Right ventricle myocardium superior (tissue), 1 donor: ENCODE measurements at regions not wholly inside any gene's neighbourhood (a gene's known extent, or its start where the extent isn't known, plus 50 kb on each side); places are given as distances from the start of the nearest gene placed in this dataset.
"Not testable (repeated sequence)": the region's sequence is repeated elsewhere in the genome, so short reads cannot be mapped to it uniquely, and the experiment has no call there.

Experiments used
- ATAC-seq: fragments of 200-7000 bp; cut with Tn5 transposase; one replicate; pipeline ENCODE4 v1.9.1; 2020; ENCODE audit warnings: mild to moderate bottlenecking; ENCODE audit not compliant: poor library complexity
- DNase-seq: peaks from one replicate; pipeline ENCODE4 v3.0.0-alpha.2; 2020
- intact Hi-C: fragments of 100-400 bp; cut with DNase I; formaldehyde crosslinking; loops from one replicate; pipeline ENCODE4 v1.11.2; 2022
- donor health status: DM: no; HTN: yes; CAD: no; lungs with severe emphysema.

DNA sequence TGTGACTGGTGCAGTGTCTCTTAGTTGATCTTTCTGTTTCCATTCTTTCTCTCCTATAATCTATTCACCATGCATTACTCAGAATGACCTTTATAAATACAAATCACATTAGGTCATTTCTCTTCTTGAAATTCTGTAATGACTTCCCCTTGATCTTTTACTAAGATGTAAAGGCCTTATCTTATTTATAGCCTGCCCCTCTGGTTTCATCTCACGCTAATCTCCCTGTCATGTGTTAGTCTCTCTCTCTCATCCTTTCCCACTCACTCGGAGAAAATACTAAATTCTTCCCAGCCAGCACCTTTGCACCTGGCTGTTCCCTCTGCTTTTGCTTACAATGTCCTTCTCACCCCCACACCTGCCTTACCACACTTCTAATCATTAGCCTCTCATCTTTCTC, 530.8 kb downstream of the ADCYAP1 start:
- no peak for ATAC-seq
- DNase-seq, result no peak

DNA sequence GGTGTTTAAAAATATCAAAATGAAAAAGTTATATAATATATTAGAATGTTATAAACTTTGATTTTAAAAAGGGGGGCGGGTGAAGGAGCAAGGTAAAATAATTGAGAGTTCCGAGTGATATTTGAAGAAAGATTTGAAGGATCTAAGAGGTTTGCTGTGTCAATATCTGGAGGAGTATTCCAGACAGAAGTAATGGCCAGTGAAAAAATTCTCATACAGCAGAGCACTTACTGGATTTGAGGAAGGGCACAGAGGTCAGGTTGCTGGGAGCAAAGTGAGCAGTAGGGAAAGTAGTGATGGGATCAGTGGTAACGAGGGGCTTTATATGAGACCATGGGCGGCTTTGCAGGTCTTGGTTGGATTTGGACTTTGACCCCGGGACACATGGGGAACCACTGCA, 531.5 kb downstream of the ADCYAP1 start:
- DNase-seq (no peak), ATAC-seq (no peak)
- intact Hi-C loops, result no loop called here

More for the DNA sequence above, 530.8 kb downstream of the ADCYAP1 start:
- intact Hi-C loops, result no loop called here

DNA sequence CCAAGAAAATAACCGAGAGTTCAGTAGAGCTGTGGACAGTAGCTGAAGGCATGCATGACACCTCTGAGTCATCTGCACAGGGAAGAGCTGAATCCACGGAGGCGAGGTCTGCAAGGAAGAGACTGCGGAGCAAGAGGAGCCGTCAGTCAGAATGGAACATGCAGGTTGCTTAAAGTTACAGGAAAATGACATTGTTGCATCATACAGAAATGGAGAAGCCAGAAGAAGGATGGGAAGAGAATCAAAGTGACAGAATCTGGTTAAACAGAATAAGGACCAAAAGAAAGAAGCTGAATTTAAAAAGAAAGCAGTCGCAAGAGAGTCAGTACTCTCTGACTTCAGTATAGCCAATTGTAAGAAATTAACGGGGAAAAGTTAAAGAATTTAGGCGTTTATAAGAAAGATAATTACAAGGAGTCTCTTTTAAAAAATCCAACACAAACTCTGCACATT, 533.8 kb downstream of the ADCYAP1 start:
- no peak for DNase-seq
- intact Hi-C loops, result no loop called here
- ATAC-seq, result no peak

DNA sequence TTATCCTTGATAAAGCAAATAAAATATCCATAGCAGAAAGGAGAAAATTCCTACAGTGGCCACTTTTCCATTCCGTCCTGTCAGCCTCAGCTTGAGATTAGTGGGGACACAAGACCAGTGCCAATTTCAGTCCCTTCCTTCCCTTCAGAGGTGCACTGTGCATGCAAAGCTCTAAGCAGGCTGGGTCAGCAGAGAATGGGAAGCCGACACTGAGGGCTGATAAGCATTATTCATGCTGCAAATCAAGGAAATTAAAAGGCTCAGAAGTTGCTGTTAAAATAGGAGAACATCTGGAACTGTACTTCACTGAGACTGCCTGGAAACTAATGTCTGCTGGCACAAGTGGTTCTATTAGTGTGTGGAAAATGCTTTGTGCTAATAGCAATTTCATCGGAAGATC, 534.3 kb downstream of the ADCYAP1 start:
- intact Hi-C loops, result no loop called here
- ATAC-seq, result no peak

DNA sequence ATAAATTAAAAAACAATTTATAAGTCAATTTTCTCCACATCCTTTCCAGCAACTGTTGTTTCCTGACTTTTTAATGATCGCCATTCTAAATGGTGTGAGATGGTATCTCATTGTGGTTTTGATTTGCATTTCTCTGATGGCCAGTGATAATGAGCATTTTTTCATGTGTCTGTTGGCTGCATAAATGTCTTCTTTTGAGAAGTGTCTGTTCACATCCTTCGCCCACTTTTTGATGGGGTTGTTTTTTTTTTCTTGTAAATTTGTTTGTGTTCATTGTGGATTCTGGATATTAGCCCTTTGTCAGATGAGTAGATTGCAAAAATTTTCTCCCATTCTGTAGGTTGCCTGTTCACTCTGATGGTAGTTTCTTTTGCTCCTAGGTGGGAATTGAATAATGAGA, 539.4 kb downstream of the ADCYAP1 start:
- ATAC-seq, intact Hi-C loops, DNase-seq: not testable (repeated sequence)

More for the DNA sequence above, 534.3 kb downstream of the ADCYAP1 start:
- DNase-seq, result no peak

DNA sequence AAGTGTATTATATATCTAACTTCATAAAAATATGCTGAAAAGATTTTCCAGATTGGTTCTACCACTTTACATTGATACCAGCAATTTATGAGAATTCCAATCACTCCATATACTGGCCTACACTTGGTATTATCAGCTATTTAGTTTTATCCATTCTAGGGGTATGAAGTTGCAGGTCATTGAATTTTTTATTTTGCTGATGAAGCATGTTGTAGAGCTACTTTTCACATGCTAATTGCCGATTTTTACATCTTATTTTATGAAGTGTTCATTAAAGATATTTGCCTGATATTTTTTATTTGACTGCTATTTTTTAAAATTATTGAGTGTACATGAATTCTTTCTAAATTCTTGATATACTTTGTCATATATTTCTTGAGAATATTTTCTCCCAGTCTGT, 542.1 kb downstream of the ADCYAP1 start:
- intact Hi-C loops, result no loop called here
- no peak for ATAC-seq
- DNase-seq, result no peak

DNA sequence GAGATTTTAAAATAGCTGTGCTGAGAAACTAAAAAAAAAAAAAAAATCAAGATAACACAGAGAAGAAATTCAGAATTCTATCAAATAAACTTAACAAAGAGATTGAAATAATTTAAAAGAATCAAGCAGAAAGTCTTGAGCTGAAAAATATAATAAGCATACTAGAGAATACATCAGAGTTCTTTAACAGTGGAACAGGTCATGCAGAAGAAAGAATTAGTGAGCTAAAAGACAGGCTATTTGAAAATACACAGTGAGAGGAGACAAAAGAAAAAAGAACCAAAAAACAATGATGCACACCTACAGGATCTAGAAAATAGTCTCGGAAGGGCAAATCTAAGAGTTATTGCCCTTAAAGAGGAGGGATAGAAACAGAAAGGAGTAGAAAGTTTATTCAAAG, 548.1 kb downstream of the ADCYAP1 start:
- intact Hi-C loops, result no loop called here
- DNase-seq (no peak), ATAC-seq (no peak)

DNA sequence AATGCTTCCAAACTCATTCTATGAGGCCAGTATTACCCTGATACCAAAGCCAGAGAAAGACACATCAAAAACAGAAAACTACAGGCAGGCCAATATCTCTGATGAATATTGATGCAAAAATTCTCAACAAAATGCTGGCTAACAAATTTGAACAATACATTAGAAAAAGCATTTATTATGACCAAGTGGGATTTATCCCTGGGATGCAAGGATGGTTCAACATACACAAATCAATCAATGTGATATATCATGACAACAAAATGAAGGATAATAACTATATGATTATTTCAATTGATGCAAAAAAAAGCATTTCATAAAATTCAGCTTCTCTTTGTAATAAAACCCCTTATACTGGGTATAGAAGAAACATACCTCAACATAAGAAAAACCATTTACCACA, 550.9 kb downstream of the ADCYAP1 start:
- intact Hi-C loops, result no loop called here
- ATAC-seq, result no peak
- DNase-seq, result no peak

DNA sequence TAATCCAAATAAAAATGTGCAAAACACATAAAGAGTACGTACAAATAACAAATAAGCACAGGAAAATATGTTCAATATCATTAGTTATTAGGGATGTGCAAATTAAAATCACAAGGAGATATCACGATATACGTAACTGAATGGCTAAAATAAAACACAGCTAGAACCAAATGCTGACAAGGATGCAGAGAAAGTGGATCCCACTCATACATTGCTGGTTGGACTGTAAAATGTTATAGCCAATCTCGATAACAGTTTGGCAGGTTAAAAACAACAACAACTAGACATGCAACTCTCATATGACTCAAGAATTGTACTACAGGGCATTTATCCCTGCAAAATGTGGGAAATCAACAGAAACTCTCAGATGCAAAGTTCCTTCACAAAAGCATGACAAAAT, 553.9 kb downstream of the ADCYAP1 start:
- intact Hi-C loops, result no loop called here
- no peak for DNase-seq
- no peak for ATAC-seq

DNA sequence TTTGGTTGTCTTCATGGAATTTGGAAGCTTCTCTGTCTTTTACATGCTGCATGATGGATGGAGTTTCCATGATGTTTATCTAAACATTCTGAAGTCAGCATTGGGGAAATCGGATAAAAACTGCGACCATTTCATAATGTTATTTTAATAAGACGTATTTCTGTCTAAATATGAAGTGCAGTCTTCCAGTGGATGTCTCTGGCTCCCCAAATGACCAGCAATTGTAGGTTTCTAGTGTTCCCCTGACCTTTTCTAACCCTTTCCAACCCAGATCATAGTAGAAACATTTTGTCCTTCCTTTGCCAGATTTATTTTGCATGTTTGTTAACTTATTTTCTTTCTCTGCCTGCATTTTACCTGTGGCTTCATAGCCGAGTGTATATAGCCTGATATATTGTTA, 559.3 kb downstream of the ADCYAP1 start:
- ATAC-seq, result no peak
- intact Hi-C loops, result no loop called here
- no peak for DNase-seq

DNA sequence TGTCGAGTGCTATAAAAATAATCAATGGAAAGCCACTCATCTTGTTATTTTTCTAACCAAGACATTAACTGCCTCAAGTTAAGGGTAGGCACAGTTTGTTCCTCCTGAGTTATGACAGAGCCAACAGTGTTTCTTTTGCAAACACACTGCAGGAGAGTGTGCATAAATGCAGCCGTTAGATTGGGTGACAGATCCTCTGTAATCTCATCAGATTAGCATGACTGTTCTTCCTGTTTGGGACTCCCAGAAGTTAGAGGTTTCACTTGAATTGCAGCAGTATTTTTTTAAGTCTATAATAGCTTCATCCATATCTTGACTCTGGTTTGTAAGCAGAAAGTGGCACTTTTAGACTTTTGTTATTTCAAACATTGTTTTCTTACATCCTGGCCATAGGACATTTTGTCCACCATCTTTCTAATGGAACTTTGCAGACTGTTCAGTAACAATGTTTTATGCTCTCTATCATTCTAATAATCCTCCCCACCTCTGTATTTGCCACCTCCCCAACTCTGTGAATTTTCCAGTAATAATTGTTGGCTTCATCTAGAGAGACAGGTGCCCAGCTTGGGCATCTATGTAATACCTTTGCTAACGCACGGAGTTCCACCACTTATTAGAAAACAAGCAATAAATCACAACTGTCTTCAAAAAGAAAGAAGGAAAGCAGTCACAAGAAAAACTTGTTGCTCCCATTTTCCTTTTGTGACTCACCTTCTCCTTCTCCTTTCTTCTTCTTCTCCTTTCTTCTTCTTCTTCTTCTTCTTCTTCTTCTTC, 560.0 kb downstream of the ADCYAP1 start:
- intact Hi-C loops, result no loop called here
- no peak for DNase-seq

DNA sequence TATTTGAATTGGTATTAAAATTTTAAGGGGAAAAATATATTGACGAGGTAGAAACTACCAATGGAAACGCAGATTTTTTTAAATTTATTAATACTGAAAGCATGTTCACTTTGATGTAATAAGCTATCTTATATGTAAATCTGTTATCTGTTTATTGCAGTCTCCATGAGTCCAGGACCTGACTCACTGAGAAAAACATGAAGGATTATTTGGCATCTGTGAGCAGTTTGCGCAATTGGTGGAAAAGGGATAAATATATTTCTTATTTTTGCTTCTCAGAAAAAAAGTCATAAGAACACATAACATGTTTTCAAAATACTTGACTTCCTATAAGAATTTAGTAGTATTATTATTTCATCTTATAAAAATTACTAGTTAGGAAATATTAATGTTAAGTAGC, 561.4 kb downstream of the ADCYAP1 start:
- no peak for ATAC-seq
- intact Hi-C loops, result no loop called here
- DNase-seq, result no peak

More for the DNA sequence above, 560.0 kb downstream of the ADCYAP1 start:
- no peak for ATAC-seq

DNA sequence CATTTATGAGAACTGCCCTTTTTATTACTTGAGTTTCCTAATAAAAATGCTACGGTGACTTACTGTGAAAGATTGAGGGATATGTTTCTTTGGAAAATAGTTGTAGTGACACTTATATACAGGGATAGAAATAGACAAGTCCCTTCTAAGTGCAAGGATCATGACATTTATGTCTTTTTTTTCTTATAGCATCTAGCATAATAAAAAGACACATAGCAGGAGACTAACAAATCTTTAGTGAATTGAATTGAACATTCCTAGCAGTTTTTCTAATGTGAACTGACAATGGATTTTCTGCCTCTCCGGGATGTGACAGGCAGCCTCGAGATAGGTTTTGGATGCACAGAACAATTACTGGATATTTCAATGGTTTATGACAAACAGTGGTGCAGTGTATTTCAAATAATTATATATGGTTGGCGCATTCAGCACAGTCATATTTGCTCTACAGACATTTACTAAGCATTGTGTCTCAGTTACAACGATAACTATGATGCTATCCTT, 562.8 kb downstream of the ADCYAP1 start:
- no peak for ATAC-seq
- intact Hi-C loops, result no loop called here
- DNase-seq, result no peak

DNA sequence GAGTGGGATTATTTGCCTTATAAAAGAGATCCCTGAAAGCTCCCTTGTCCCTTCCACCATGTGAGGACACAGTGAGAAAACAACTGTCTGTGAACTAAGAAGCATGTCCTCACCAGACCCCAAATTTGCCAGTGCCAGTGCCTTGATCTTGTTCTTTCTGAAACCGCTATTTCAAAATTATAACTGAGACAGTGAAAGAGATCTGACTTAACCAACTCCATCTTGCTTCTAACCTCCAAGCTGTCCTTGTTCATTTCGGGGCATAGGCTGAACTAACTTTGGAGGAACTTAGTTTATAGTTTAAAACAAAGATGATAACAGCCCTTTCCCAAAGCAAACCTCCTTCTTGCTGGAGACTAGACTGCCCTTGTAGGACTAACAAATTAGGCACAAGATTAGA, 563.9 kb downstream of the ADCYAP1 start:
- intact Hi-C loops, result no loop called here
- DNase-seq, result no peak
- ATAC-seq, result no peak

DNA sequence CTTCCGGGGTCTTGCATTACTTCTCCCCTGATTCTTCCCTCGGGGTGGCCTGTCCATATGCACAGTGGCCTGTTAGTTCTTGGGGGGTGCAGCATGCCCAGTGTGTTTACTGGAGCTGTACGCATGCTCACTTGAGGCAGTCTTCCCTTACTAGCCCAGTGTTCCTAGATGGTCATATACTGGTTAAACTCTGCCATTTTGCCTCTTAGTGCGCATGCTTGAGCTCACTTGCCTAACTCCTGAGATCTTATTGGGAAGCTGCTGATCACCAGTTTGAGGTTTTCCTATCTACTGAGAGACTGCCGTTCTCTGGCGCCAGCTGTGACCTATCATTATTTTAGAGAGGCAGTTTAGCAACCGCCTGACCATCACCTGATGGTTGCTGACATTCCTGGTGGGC, 571.2 kb downstream of the ADCYAP1 start:
- intact Hi-C loops, result no loop called here
- ATAC-seq, result no peak
- no peak for DNase-seq

DNA sequence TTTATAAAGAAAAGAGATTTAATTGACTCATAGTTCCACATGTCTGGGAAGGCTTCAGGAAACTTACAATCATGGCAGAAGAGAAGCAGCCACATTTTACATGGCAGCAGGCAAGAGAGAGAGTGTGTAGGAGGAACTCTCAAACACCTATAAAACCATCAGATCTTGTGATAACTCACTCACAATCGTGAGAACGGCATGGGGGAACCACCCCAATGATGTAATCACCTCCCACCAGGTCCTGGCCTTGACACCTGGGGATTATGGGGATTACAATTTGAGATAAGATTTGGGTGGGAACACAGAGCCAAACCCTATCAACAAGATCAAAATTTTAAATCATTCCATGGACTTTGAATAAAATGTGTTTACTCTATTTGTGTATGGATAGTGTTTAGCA, 575.6 kb downstream of the ADCYAP1 start:
- intact Hi-C loops, result no loop called here
- ATAC-seq (no peak), DNase-seq (no peak)

DNA sequence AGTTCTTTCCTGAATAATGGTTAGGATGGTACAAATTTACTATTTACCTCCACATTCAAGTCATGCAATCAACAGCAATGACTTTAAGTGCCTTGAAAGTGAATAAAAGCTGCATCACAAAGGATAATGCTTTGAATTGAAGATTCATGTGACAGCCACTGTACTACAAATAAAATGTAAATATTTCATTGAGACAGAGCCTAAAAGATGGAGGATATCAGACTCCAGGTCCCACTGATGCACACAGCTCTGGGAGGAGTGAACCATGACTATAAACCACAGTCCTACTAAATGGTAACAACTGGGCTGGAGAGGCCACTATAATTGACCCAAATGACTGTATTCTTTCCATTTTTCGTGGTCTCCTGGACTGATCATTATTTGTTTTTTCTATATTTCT, 576.9 kb downstream of the ADCYAP1 start:
- no peak for ATAC-seq
- intact Hi-C loops, result no loop called here
- no peak for DNase-seq

DNA sequence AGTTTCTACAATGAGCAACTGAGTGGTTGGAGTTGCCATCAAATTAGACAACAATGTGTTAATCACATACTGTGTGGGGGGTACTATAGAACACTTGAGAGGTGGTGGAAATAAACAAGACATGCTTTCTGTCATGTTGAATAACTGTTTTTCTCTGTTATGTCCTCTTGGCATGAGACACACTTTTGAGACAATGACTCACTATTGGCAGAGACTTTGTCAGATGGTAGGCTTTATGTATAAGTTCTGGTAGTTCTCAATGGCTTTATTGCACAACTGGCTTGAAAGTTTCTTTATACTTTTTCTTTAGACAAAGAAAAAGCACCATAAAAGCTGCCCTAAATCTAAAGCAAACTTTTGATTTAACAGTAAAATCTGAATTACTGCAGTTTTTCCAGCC, 578.7 kb downstream of the ADCYAP1 start:
- ATAC-seq, result no peak
- intact Hi-C loops, result no loop called here
- no peak for DNase-seq

DNA sequence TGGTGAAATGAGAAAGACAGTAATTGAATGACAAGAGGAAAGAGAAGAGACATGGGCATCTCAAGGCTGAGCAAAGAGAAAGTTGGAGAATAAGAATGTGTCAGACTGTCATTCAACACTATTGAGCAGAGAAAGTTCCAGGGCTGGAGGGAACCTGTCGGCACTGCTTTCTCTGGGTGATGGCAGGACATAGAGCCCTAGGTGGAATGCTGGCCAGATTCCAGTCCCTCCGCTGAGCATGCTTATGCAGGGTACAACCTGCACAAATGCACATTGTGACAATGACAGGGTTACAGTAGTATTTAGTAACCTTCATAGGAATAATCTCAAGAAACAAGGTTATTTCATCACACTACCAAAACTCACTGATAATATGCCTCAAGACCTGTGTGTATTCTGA, 582.8 kb downstream of the ADCYAP1 start:
- intact Hi-C loops, result no loop called here
- DNase-seq (no peak), ATAC-seq (no peak)

DNA sequence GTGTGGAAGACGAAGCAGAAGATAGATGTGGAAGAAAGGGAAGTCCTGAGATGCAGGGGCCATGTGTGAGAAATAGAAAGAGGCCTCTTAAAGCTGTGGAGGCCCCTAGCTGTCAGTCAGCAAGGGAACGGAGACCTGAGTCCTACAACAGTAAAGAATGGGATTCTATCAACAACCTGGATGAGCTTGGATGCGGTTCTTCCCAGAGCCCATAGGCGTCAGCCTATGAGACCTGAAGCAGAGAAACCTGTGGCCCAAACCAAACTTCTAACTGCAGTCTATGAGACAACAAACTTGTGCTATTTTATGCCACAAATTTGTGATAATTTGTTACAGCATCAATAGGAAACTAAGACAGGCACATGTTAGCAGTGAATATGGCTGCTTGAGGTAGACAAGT, 583.7 kb downstream of the ADCYAP1 start:
- DNase-seq, result no peak
- no peak for ATAC-seq
- intact Hi-C loops, result no loop called here

DNA sequence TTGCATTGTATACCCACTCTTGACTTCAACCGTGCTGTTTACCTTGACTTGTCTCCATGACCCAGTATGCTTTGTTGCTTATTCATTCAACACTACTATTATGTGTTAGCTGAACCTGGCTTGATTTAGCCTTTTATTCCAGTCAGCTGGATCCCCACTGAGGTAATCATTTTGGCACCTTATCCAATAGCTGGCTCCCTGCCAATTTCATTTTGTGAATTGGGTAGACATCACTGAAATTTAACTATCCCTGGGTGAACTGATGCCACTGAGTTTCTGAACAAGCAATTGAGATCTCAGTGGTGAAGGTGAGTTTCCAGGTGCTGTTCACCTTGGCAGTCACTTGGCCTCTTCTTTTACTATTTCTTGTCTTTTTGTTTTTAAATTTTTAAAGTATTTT, 584.3 kb downstream of the ADCYAP1 start:
- ATAC-seq, result no peak
- intact Hi-C loops, result no loop called here

More for the DNA sequence above, 584.3 kb downstream of the ADCYAP1 start:
- DNase-seq, result no peak
